Panc1 (cell line): ENCODE measurements at regions not wholly inside any gene's neighbourhood (a gene's known extent, or its start where the extent isn't known, plus 50 kb on each side); places are given as distances from the start of the nearest gene placed in this dataset.
"Not testable (repeated sequence)": the region's sequence is repeated elsewhere in the genome, so short reads cannot be mapped to it uniquely, and the experiment has no call there.

Experiments used
- ATAC-seq: fragments of 200-7000 bp; cut with Tn5 transposase; 2 replicates; pipeline ENCODE4 v1.9.1; 2020; ENCODE audit warnings: mild to moderate bottlenecking, moderate library complexity
- BruUV-seq: library from RNA; stranded (reverse); fragments of 400-500 nt; replicated peaks from 2 replicates; lab custom pipeline; 2021; lab: Mats Ljungman, UMichigan
- CTCF ChIA-PET: fragments of 300-600 bp; sonication (Branson Sonifier 250); formaldehyde crosslinking; loops from one replicate; lab custom pipeline; 2022; ENCODE audit warnings: antibody characterized with exemption; lab: Charles Lee
- POLR2A ChIA-PET: fragments of 300-600 bp; sonication (Branson Sonifier 250); formaldehyde crosslinking; loops from one replicate; lab custom pipeline; 2022; ENCODE audit warnings: antibody characterized with exemption; lab: Charles Lee
- DNase-seq: peaks from one replicate; pipeline ENCODE4 v3.0.0-alpha.2; 2010; ENCODE audit warnings: low read depth, low spot score
- H3K27ac ChIP-seq: 2 replicates; pipeline ENCODE4 v1.5.1; 2011; ENCODE audit warnings: mild to moderate bottlenecking, low read length, inconsistent platforms
- H3K27me3 ChIP-seq: fragments of 200-500 bp; sonication (Bioruptor generic); 2 replicates; pipeline ENCODE4 v1.6.0; 2014; ENCODE audit warnings: low read length, inconsistent platforms; ENCODE audit not compliant: control insufficient read depth, insufficient read depth
- H3K36me3 ChIP-seq: fragments of 200-500 bp; sonication (Bioruptor generic); 2 replicates; pipeline ENCODE4 v1.5.1; 2014; ENCODE audit warnings: inconsistent platforms, mild to moderate bottlenecking, low read length, moderate library complexity; ENCODE audit not compliant: control insufficient read depth, insufficient read depth
- H3K4me1 ChIP-seq: 2 replicates; pipeline ENCODE4 v1.5.1; 2011; ENCODE audit warnings: inconsistent platforms, mild to moderate bottlenecking, low read length, moderate library complexity; ENCODE audit not compliant: control insufficient read depth, insufficient read depth
- H3K4me3 ChIP-seq, 2 experiments: 2 replicates each; pipeline ENCODE4 v1.5.1; 2011 to 2012; ENCODE audit warnings: low read depth in 2 of 2, low read length in 2 of 2, mild to moderate bottlenecking in 2 of 2, inconsistent platforms in 1 of 2, moderate library complexity in 1 of 2
- H3K9me3 ChIP-seq: fragments of 200-500 bp; sonication (Bioruptor generic); 2 replicates; pipeline ENCODE4 v1.5.1; 2014; ENCODE audit warnings: low read depth, mild to moderate bottlenecking, inconsistent platforms, low read length, moderate library complexity; ENCODE audit not compliant: control insufficient read depth, insufficient read depth
- CTCF ChIP-seq: fragments of 450-650 bp; IDR thresholded peaks from 2 replicates; pipeline ENCODE4 v1.5.1; 2017; ENCODE audit warnings: mild to moderate bottlenecking
- POLR2AphosphoS5 ChIP-seq: IDR thresholded peaks from 2 replicates; pipeline ENCODE4 v1.6.1; 2012; ENCODE audit warnings: mild to moderate bottlenecking, low read depth, low read length, moderate library complexity
- REST ChIP-seq, 2 experiments: IDR thresholded peaks; 2 replicates each; pipeline ENCODE4 v1.6.1; 2011 to 2012; ENCODE audit warnings: low read depth in 2 of 2, control low read depth in 1 of 2, low read length in 1 of 2, mild to moderate bottlenecking in 1 of 2, moderate library complexity in 1 of 2; ENCODE audit not compliant: insufficient read depth in 1 of 2
- SIN3A ChIP-seq: IDR thresholded peaks from 2 replicates; pipeline ENCODE4 v1.6.1; 2012; ENCODE audit warnings: low read depth, mild to moderate bottlenecking, low read length, moderate library complexity, borderline replicate concordance; ENCODE audit not compliant: insufficient read depth
- TCF7L2 ChIP-seq: IDR thresholded peaks from 2 replicates; pipeline ENCODE4 v1.6.1; 2011; ENCODE audit warnings: mild to moderate bottlenecking, low read depth, low read length, inconsistent platforms
- in situ Hi-C: cut with HindIII; loops from 2 replicates; pipeline ENCODE4 v1.10.0; 2016; ENCODE audit warnings: low sequenced_read_pairs, low pct_unique_long_range_greater_than_20kb
- intact Hi-C: fragments of 100-400 bp; cut with micrococcal nuclease; formaldehyde crosslinking; loops from one replicate; pipeline ENCODE4 v1.10.0; 2022; ENCODE audit not compliant: unreplicated experiment

GRCh38 chr18:65587491-65587890 is 163.3 kb upstream of the CDH7 start:
- in situ Hi-C loops (no loop called here), intact Hi-C loops (no loop called here)
- ChIA-PET CTCF (no interaction called here), POLR2A (no interaction called here)
- Histone ChIP-seq H3K27ac (no peak overlapping the region), H3K9me3 (no peaks in the 10 kb centered on the region), H3K4me3 (no peak overlapping the region), H3K36me3 (no peaks in the 10 kb centered on the region), H3K4me1 (no peaks in the 10 kb centered on the region), H3K27me3 (no peaks in the 10 kb centered on the region)
- no peak for ATAC-seq
- no peak for DNase-seq
- BruUV-seq = no TSS peak
- TF ChIP-seq TCF7L2 = no peak
- TF ChIP-seq REST (IDR thresholded peaks at IDR 0.05; ENCODE audit: insufficient read depth in 1 of 2, low read depth in 2 of 2, low read length in 1 of 2) = no peak
- TF ChIP-seq CTCF = no peak
- TF ChIP-seq SIN3A = no peak
- TF ChIP-seq POLR2AphosphoS5 = no peak

DNA sequence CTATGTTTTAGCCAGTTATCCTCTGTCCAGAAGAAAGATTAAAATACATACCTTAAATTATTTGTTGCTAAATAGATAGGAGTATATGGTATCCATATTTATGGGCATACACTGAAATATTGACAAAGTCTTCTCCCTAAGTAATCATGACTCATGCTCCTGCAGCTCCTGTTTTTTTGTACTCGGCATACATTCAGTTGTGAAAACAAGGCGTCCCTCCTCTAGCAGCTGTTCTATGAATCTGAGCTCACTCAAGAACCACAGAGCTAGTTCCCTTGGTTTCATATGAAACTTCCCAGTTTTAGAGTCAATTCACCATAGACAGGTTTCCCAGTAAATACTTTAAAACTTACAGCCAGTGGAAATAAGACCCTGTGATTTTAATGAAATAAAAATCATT is 168.7 kb upstream of the CDH7 start:
- intact Hi-C loops, H3K9me3 ChIP-seq, H3K36me3 ChIP-seq, POLR2A ChIA-PET, H3K27me3 ChIP-seq, CTCF ChIA-PET, ATAC-seq, DNase-seq, BruUV-seq, in situ Hi-C loops, H3K4me1 ChIP-seq, H3K27ac ChIP-seq, H3K4me3 ChIP-seq: not testable (repeated sequence)

GRCh38 chr18:65568866-65569265 is 181.9 kb upstream of the CDH7 start:
- no peaks in the 10 kb centered on the region for H3K36me3 ChIP-seq
- ChIA-PET CTCF (no interaction called here), POLR2A (no interaction called here)
- no peak for TF ChIP-seq SIN3A
- no peak for TF ChIP-seq TCF7L2
- TF ChIP-seq POLR2AphosphoS5 = no peak
- no peak for TF ChIP-seq REST (IDR thresholded peaks at IDR 0.05; ENCODE audit: insufficient read depth in 1 of 2, low read depth in 2 of 2, low read length in 1 of 2)
- no peak for TF ChIP-seq CTCF
- no peak overlapping the region for H3K4me3 ChIP-seq
- in situ Hi-C loops (no loop called here), intact Hi-C loops (no loop called here)
- ATAC-seq = no peak
- no peaks in the 10 kb centered on the region for H3K27me3 ChIP-seq
- no peak for DNase-seq
- H3K4me1 ChIP-seq = no peaks in the 10 kb centered on the region
- no TSS peak for BruUV-seq
- no peak overlapping the region for H3K27ac ChIP-seq
- no peaks in the 10 kb centered on the region for H3K9me3 ChIP-seq
